ENCODE measurements at regions not wholly inside any gene's neighbourhood (a gene's known extent, or its start where the extent isn't known, plus 50 kb on each side); places are given as distances from the start of the nearest gene placed in this dataset.

DNA sequence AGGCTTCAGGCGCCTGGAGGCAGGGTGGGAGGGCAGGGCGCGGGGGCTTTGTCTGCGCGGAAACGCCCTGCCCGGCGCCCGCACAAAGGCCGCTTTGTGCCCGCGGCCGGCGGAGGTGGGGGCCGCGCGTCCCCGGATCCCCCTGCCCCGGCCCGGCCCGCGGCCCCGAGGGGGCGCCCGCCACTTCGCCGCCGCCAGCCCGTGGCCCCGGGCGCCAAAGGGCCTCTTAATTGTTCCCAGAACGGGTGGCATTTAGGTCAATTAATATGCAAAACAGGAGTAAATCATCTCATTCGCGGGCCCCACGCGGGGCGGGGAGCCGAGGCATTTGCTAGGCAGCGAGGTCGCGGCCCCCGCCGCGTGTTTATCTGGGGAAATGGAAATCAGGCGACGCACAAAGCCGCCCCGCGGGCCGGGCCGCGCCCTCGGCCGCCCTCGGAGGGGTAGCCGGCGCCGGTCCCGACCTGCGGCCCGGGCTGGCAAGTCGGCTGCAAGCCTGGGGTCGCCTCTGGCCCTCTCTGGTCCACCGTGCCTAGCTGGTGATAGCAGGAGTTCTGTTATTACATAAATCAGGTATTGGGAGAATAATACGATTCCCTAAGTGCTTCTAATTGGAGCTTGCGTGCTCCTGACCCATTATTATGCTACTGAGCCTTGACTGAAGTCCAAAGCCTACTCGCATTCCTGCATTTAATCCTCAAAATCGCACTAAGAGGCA is 148.2 kb upstream of the GLI2 start:
- TF ChIP-seq, protein P1, sequence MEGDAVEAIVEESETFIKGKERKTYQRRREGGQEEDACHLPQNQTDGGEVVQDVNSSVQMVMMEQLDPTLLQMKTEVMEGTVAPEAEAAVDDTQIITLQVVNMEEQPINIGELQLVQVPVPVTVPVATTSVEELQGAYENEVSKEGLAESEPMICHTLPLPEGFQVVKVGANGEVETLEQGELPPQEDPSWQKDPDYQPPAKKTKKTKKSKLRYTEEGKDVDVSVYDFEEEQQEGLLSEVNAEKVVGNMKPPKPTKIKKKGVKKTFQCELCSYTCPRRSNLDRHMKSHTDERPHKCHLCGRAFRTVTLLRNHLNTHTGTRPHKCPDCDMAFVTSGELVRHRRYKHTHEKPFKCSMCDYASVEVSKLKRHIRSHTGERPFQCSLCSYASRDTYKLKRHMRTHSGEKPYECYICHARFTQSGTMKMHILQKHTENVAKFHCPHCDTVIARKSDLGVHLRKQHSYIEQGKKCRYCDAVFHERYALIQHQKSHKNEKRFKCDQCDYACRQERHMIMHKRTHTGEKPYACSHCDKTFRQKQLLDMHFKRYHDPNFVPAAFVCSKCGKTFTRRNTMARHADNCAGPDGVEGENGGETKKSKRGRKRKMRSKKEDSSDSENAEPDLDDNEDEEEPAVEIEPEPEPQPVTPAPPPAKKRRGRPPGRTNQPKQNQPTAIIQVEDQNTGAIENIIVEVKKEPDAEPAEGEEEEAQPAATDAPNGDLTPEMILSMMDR (IDR thresholded peaks at IDR 0.05 in 4 of 5, conservative IDR thresholded peaks at IDR 0.05 in 1 of 5): no peak
- no peak for TF ChIP-seq POLR2A (IDR thresholded peaks at IDR 0.05)
